ENCODE measurements at regions not wholly inside any gene's neighbourhood (a gene's known extent, or its start where the extent isn't known, plus 50 kb on each side); places are given as distances from the start of the nearest gene placed in this dataset.

GRCh38 chr9:120252248-120252647, 327.7 kb downstream of the CDK5RAP2 start:
- Histone ChIP-seq H3K27ac (no peak overlapping the region), H3K9me3 (no peaks in the 10 kb centered on the region), H3K4me3 (no peak overlapping the region), H3K36me3 (no peaks in the 10 kb centered on the region), H3K27me3 (ENCODE audit: low read depth) (no peaks in the 10 kb centered on the region), H3K4me1 (no peaks in the 10 kb centered on the region)
- TF ChIP-seq CTCF (IDR thresholded peaks at IDR 0.05) = no peak
- no peak for ATAC-seq
- intact Hi-C loops (cut with DNase I) = no loop called here
- DNase-seq = no peak

GRCh38 chr9:120242116-120242811, 337.7 kb downstream of the CDK5RAP2 start:
- TF ChIP-seq CTCF (IDR thresholded peaks at IDR 0.05) = no peak
- Histone ChIP-seq H3K4me3 (no peak overlapping the region), H3K27ac (no peak overlapping the region), H3K9me3 (no peaks in the 10 kb centered on the region), H3K36me3 (no peaks in the 10 kb centered on the region), H3K4me1 (no peaks in the 10 kb centered on the region), H3K27me3 (ENCODE audit: low read depth) (no peaks in the 10 kb centered on the region)
- intact Hi-C loops (cut with DNase I) = no loop called here
- no peak for ATAC-seq
- no peak for DNase-seq

GRCh38 chr9:120236596-120236995, 343.4 kb downstream of the CDK5RAP2 start:
- Histone ChIP-seq H3K4me1 (no peaks in the 10 kb centered on the region), H3K4me3 (no peak overlapping the region), H3K36me3 (no peaks in the 10 kb centered on the region), H3K9me3 (no peaks in the 10 kb centered on the region), H3K27ac (no peak overlapping the region), H3K27me3 (ENCODE audit: low read depth) (no peaks in the 10 kb centered on the region)
- TF ChIP-seq CTCF (IDR thresholded peaks at IDR 0.05) = no peak
- intact Hi-C loops (cut with DNase I) = no loop called here
- ATAC-seq (no peak), DNase-seq (no peak)

GRCh38 chr9:120235081-120235480, 344.9 kb downstream of the CDK5RAP2 start:
- ATAC-seq (no peak), DNase-seq (no peak)
- Histone ChIP-seq H3K4me3 (no peak overlapping the region), H3K27me3 (ENCODE audit: low read depth) (no peaks in the 10 kb centered on the region), H3K36me3 (no peaks in the 10 kb centered on the region), H3K27ac (no peak overlapping the region), H3K4me1 (no peaks in the 10 kb centered on the region), H3K9me3 (no peaks in the 10 kb centered on the region)
- intact Hi-C loops (cut with DNase I) = no loop called here
- TF ChIP-seq CTCF (IDR thresholded peaks at IDR 0.05) = no peak

- ATAC-seq = no peak
- Histone ChIP-seq H3K27ac (no peak overlapping the region), H3K9me3 (no peaks in the 10 kb centered on the region), H3K27me3 (ENCODE audit: low read depth) (no peaks in the 10 kb centered on the region), H3K4me3 (no peak overlapping the region), H3K4me1 (no peaks in the 10 kb centered on the region), H3K36me3 (no peaks in the 10 kb centered on the region)
- intact Hi-C loops (cut with DNase I) = no loop called here
- DNase-seq = no peak
- TF ChIP-seq CTCF (IDR thresholded peaks at IDR 0.05) = no peak
Measured at GRCh38 chr9:120230227-120230626, 349.7 kb downstream of the CDK5RAP2 start.
